ENCODE measurements at regions not wholly inside any gene's neighbourhood (a gene's known extent, or its start where the extent isn't known, plus 50 kb on each side); places are given as distances from the start of the nearest gene placed in this dataset.
"Not testable (repeated sequence)": the region's sequence is repeated elsewhere in the genome, so short reads cannot be mapped to it uniquely, and the experiment has no call there.

DNA sequence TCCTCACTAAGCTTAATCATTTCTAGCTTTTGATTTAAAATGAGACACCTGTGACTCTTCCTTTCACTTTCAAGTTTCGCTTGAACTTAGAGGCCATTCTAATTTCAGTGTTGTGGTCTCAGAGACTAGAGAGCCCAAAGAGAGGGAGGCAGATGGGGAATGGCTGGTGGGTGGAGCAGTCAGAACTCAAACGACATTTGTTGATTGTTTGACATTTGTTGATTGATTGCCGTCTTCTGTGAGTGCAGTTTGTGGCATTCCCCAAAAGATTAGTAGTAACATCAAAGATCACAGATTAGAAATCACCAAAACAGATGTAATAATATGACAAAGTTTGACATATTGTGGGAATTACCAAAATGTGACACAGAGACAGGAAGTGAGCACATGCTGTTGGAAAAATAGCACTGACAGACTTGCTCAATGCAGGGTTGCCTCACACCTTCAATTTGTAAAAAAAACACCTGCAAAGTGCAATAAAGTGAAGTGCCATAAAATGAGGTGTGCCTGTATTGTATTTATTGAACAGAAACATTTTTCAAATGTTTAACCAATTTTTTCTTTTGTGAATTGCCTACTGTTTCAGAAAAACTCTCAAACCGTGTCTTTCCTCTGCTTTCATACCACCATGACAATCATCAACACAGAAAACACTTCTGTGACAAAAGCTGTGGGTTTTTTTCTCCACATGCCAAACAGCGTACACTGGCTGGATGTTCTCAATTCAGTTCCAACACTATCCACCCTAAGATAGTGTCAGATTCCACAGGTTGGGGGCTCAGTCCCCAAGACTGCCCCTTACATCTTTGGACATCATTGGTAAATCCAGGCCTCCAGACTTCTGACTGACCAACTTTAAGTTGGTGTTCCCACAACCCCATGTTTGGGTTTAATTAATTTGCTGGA, 376.3 kb upstream of the RGS6 start:
- DNase-seq (ENCODE audit: low read depth), result peak; percentile 38
- no peak; the same call in 1 of the 2 replicates for TF ChIP-seq MYC (IDR thresholded peaks at IDR 0.05; ENCODE audit: low read depth, low read length)
- TF ChIP-seq, protein P1, sequence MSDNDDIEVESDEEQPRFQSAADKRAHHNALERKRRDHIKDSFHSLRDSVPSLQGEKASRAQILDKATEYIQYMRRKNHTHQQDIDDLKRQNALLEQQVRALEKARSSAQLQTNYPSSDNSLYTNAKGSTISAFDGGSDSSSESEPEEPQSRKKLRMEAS (IDR thresholded peaks at IDR 0.05; ENCODE audit: low read depth, low read length), result peak; percentile 61
- no peak overlapping the region for H3K4me3 ChIP-seq (ENCODE audit: low read depth, low read length)

DNA sequence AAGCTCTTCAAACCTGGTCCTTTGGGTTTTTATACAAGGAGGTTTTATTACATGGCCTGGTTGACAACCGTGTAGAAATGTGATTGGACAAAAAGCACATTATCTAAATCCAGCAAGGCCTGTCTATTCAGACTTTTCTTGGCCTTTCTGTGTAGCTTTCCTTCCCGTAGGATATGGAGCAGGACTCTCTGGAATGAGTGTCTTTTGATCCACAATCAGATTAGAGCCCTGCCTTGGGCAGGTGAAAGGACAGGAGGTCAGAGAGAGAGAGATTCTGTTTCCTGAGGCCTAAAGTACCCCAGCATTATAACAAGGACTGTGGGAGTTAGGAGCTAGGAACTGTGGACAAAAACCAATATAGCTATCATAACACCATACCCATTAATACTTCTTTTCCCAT, 375.5 kb upstream of the RGS6 start:
- TF ChIP-seq POLR2A (IDR thresholded peaks at IDR 0.05; ENCODE audit: extremely low read depth, insufficient read length) (no peak), MYC (IDR thresholded peaks at IDR 0.05; ENCODE audit: low read depth, low read length) (no peak)
- TF ChIP-seq, protein P1 (IDR thresholded peaks at IDR 0.05; ENCODE audit: low read depth, low read length), result no peak
- TF ChIP-seq, protein P2, sequence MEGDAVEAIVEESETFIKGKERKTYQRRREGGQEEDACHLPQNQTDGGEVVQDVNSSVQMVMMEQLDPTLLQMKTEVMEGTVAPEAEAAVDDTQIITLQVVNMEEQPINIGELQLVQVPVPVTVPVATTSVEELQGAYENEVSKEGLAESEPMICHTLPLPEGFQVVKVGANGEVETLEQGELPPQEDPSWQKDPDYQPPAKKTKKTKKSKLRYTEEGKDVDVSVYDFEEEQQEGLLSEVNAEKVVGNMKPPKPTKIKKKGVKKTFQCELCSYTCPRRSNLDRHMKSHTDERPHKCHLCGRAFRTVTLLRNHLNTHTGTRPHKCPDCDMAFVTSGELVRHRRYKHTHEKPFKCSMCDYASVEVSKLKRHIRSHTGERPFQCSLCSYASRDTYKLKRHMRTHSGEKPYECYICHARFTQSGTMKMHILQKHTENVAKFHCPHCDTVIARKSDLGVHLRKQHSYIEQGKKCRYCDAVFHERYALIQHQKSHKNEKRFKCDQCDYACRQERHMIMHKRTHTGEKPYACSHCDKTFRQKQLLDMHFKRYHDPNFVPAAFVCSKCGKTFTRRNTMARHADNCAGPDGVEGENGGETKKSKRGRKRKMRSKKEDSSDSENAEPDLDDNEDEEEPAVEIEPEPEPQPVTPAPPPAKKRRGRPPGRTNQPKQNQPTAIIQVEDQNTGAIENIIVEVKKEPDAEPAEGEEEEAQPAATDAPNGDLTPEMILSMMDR (IDR thresholded peaks at IDR 0.05; ENCODE audit: low read depth, low read length), result no peak
- H3K4me3 ChIP-seq (ENCODE audit: low read depth, low read length), result no peak overlapping the region
- DNase-seq (ENCODE audit: low read depth), result no peak

DNA sequence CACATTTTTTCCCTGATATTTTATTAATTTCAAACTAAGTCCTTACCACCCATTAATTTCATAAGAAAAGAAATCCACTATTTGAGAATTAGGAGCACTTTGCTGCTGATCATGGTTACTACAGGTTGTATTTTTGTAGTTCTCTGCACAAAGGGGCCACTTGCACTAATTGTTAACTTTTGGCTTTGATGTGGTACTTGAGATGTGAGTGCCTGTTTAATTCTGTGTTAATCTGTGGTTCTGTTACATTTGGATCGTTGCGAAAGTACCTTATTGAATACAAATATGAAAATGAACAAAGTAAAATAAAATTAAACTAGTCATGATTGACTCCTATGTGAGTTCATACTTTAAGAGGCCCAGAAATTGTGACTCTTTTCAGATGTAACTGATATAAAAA, 374.9 kb upstream of the RGS6 start:
- no peak for DNase-seq (ENCODE audit: low read depth)
- TF ChIP-seq, protein P1 (IDR thresholded peaks at IDR 0.05; ENCODE audit: low read depth, low read length), result no peak
- TF ChIP-seq POLR2A (IDR thresholded peaks at IDR 0.05; ENCODE audit: extremely low read depth, insufficient read length), result no peak
- H3K4me3 ChIP-seq (ENCODE audit: low read depth, low read length), result no peak overlapping the region

DNA sequence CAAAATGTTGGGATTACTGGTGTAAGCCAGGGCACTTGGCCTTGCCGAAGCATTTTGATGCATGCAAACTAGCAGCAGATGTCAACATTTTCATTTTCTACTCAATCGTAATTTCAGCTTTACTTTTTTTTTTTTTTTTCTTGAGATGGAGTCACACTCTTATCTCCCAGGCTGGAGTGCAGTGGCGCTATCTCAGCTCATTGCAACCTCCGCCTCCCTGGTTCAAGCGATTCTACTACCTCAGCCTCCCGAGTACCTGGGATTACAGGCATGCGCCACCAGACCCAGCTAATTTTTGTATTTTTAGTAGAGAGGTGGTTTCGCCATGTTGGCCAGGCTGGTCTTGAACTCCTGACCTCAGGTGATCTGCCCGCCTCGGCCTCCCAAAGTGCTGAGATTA, 373.3 kb upstream of the RGS6 start:
- DNase-seq (ENCODE audit: low read depth), result not testable (repeated sequence)

DNA sequence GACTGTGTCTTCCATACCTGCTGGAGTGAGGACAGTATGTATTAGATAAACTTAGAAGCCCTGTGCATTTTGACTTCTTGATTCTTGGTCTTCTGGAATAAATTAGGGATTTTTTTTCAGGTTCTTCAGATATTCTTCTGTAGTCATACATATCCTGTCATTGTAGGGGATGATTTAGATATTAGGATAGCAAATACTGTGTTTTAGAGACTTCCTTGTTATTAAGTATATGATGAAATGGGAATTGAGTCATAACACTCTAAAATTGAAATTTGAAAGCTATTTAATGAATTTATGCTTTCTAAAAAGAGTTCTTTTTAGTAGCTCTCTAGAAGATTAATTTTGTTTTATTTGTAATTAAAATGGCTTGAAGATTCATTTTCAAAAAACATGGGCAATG, 371.5 kb upstream of the RGS6 start:
- DNase-seq (ENCODE audit: low read depth), result no peak
- no peak for TF ChIP-seq POLR2A (IDR thresholded peaks at IDR 0.05; ENCODE audit: extremely low read depth, insufficient read length)
- TF ChIP-seq, protein P1 (IDR thresholded peaks at IDR 0.05; ENCODE audit: low read depth, low read length), result no peak
- TF ChIP-seq MYC (IDR thresholded peaks at IDR 0.05; ENCODE audit: low read depth, low read length), result no peak
- TF ChIP-seq, protein P2 (IDR thresholded peaks at IDR 0.05; ENCODE audit: low read depth, low read length), result no peak
- no peak overlapping the region for H3K4me3 ChIP-seq (ENCODE audit: low read depth, low read length)

More for the DNA sequence above, 373.3 kb upstream of the RGS6 start:
- not testable (repeated sequence) for H3K4me3 ChIP-seq (ENCODE audit: low read depth, low read length)

DNA sequence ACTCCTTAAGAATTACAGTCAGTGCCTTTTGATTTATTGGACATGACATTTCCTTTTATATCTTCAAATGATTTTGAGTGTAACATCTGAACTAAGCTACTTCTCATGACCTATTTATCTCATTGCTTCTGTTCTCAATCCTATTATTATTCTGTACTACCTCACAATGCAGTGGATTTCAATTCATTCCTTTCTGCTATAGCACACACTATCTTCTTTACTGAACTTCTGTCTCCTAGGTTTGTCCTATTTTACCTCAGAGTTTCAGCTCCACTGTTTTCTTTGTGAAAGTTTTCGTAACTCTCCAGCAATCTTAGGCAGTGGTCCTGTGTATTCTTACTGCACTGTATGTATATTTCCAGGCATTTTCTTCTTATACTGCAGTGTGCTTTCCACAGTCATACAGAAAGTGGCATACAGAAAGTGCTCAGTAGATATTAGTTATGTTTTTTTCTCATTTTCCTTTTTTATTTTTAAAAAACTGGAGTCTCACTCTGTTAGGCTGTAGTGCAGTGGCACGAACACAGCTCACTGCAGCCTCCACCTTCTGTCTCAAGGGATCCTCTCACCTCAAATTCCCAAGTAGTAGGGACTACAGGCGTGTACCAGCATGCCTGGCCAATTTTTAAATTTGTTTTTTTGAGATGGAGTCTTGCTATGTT, 368.6 kb upstream of the RGS6 start:
- DNase-seq (ENCODE audit: low read depth), result no peak
- H3K4me3 ChIP-seq (ENCODE audit: low read depth, low read length), result no peak overlapping the region
- TF ChIP-seq POLR2A (IDR thresholded peaks at IDR 0.05; ENCODE audit: extremely low read depth, insufficient read length) (no peak), MYC (IDR thresholded peaks at IDR 0.05; ENCODE audit: low read depth, low read length) (no peak)
- TF ChIP-seq, protein P1 (IDR thresholded peaks at IDR 0.05; ENCODE audit: low read depth, low read length), result no peak
- TF ChIP-seq, protein P2 (IDR thresholded peaks at IDR 0.05; ENCODE audit: low read depth, low read length), result no peak

DNA sequence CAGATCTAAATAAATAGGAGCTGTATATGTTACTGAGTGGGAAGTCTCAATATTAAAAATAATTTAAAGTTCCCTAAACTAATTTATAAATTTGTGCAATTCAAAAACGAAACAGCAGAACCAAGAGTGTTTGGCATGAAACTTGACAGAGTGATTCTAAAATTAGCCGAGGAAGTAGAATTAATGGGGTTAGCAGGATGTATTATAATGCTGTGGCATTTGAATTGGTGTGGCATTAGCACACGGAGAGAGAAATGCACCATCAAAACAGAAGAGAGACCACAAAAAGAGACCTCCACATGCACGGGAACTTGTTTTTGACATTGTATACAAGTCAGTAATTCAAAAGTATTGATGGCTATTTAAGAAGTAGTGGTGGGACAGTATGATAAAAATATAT, 366.0 kb upstream of the RGS6 start:
- TF ChIP-seq, protein P1 (IDR thresholded peaks at IDR 0.05; ENCODE audit: low read depth, low read length), result no peak
- TF ChIP-seq, protein P2 (IDR thresholded peaks at IDR 0.05; ENCODE audit: low read depth, low read length), result no peak
- TF ChIP-seq MYC (IDR thresholded peaks at IDR 0.05; ENCODE audit: low read depth, low read length), result no peak
- TF ChIP-seq POLR2A (IDR thresholded peaks at IDR 0.05; ENCODE audit: extremely low read depth, insufficient read length), result no peak
- no peak overlapping the region for H3K4me3 ChIP-seq (ENCODE audit: low read depth, low read length)
- DNase-seq (ENCODE audit: low read depth), result no peak

DNA sequence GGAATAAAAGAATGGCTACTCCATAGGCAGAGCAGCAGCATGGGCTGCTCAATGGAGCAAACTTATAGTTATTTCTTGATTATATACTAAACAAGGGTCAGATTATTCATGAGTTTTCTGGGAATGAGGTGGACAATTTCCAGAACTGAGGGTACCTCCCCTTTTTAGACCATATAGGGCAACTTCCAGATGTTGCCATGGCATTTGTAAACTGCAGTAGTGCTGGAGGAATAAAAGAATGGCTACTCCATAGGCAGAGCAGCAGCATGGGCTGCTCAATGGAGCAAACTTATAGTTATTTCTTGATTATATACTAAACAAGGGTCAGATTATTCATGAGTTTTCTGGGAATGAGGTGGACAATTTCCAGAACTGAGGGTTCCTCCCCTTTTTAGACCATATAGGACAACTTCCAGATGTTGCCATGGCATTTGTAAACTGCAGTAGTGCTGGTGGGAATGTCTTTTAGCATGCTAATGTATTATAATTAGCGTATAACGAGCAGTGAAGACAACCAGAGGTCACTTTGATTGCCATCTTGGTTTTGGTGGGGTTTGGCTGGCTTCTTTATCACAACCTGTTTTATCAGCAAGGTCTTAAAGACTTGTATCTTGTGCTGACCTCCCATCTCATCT, 364.6 kb upstream of the RGS6 start:
- not testable (repeated sequence) for H3K4me3 ChIP-seq (ENCODE audit: low read depth, low read length); DNase-seq (ENCODE audit: low read depth)

Data from NB4 (cell line).